HCT116 (cell line): ENCODE measurements at regions not wholly inside any gene's neighbourhood (a gene's known extent, or its start where the extent isn't known, plus 50 kb on each side); places are given as distances from the start of the nearest gene placed in this dataset.

Source experiments
- EZH2phosphoT487 ChIP-seq: fragments of 200-600 bp; IDR thresholded peaks from 2 replicates; pipeline ENCODE4 v1.6.1; 2018; ENCODE audit warnings: antibody characterized with exemption, borderline replicate concordance
- POLR2A ChIP-seq: IDR thresholded peaks from 2 replicates; pipeline ENCODE4 v1.7.0; 2011; ENCODE audit warnings: borderline replicate concordance; ENCODE audit not compliant: insufficient read depth, insufficient read length; ENCODE audit errors: extremely low read depth
- POLR2AphosphoS5 ChIP-seq: IDR thresholded peaks from 2 replicates; pipeline ENCODE4 v1.6.1; 2011; ENCODE audit warnings: mild to moderate bottlenecking, low read depth, low read length, moderate library complexity
- RAD21 ChIP-seq: IDR thresholded peaks from 2 replicates; pipeline ENCODE4 v1.6.1; 2012; ENCODE audit warnings: low read depth, mild to moderate bottlenecking
- TCF7L2 ChIP-seq: IDR thresholded peaks from 2 replicates; pipeline ENCODE4 v1.7.0; 2011; ENCODE audit warnings: borderline replicate concordance, inconsistent platforms; ENCODE audit not compliant: insufficient read depth, insufficient read length; ENCODE audit errors: extremely low read depth
- YY1 ChIP-seq: IDR thresholded peaks from 2 replicates; pipeline ENCODE4 v1.6.1; 2011; ENCODE audit warnings: low read length, low read depth, moderate library complexity, mild to moderate bottlenecking; ENCODE audit not compliant: insufficient replicate concordance; ENCODE audit errors: extremely low read depth
- ZFX ChIP-seq: fragments of 450-650 bp; IDR thresholded peaks from 2 replicates; pipeline ENCODE4 v1.6.1; 2017
- TF ChIP-seq, protein P1 (sequence below), 3 experiments: fragments of 200-600 bp in 1 of 3; sonication (generic) in 1 of 3; IDR thresholded peaks in 2 of 3; conservative IDR thresholded peaks in 1 of 3; 2 replicates each; pipeline ENCODE4 v1.5.1; 2012 to 2017; ENCODE audit warnings: low read depth in 2 of 3, low read length in 2 of 3, antibody characterized with exemption in 1 of 3, borderline replicate concordance in 1 of 3, control low read depth in 1 of 3, mild to moderate bottlenecking in 1 of 3, mixed read lengths in 1 of 3, mixed run types in 1 of 3, moderate library complexity in 1 of 3; ENCODE audit not compliant: insufficient read depth in 1 of 3
- TF ChIP-seq, protein P2 (sequence below): IDR thresholded peaks from 2 replicates; pipeline ENCODE4 v1.6.1; 2012; ENCODE audit warnings: low read depth
- TF ChIP-seq, protein P3 (sequence below): IDR thresholded peaks from 2 replicates; pipeline ENCODE4 v1.6.1; 2012
- TF ChIP-seq, protein P4 (sequence below): IDR thresholded peaks from 2 replicates; pipeline ENCODE4 v1.6.1; 2012

DNA sequence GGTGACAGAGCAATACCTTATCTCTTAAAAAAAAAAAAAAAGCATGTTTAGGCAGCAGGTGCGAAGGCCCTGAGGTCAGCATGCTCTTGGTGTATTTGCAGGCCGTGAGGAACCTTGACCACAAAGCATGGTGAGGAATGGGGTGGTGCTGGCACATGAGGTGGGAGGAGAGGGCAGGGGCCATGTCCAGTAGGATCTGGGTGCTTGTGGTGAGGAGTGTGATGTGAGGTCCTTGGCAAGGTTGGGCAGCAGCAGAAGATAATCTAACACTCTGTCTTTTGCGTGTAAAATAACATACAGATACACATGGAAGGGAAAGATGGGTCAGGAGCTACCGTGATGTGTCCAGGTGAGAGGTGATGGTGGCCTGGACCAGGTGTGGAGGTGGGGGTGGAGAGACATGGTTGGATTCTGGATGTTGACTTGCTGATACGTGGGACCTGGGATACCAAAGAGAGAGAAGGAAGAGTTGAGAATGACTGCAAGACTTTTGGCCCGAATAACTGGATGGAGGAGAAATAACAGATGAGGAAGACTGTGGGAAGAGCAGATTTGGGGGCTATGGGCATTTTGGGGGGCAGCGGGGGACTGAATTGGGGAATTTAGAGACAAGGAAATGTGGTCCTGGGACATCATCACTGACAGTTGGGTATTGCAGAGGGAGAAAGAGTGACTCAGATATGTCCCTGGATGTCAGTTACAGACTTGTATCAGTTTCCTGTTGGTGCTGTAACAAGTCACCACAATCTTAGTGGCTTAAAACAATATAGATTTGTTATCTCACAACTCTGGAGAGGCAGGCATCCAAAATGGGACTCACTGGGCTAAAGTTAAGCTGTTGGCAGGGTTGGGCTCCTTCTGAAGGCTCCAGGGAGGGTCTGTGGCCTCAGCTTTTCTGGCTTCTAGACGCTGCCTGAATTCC, 274.9 kb downstream of the HAPSTR1 start:
- TF ChIP-seq, protein P1, sequence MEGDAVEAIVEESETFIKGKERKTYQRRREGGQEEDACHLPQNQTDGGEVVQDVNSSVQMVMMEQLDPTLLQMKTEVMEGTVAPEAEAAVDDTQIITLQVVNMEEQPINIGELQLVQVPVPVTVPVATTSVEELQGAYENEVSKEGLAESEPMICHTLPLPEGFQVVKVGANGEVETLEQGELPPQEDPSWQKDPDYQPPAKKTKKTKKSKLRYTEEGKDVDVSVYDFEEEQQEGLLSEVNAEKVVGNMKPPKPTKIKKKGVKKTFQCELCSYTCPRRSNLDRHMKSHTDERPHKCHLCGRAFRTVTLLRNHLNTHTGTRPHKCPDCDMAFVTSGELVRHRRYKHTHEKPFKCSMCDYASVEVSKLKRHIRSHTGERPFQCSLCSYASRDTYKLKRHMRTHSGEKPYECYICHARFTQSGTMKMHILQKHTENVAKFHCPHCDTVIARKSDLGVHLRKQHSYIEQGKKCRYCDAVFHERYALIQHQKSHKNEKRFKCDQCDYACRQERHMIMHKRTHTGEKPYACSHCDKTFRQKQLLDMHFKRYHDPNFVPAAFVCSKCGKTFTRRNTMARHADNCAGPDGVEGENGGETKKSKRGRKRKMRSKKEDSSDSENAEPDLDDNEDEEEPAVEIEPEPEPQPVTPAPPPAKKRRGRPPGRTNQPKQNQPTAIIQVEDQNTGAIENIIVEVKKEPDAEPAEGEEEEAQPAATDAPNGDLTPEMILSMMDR (IDR thresholded peaks at IDR 0.05 in 2 of 3, conservative IDR thresholded peaks at IDR 0.05 in 1 of 3; ENCODE audit: borderline replicate concordance in 1 of 3, insufficient read depth in 1 of 3, low read depth in 2 of 3, low read length in 2 of 3) = no peak
- TF ChIP-seq TCF7L2 (no peak), POLR2A (no peak), POLR2AphosphoS5 (no peak), YY1 (no peak), RAD21 (no peak), ZFX (no peak), EZH2phosphoT487 (no peak)
- TF ChIP-seq, protein P2, sequence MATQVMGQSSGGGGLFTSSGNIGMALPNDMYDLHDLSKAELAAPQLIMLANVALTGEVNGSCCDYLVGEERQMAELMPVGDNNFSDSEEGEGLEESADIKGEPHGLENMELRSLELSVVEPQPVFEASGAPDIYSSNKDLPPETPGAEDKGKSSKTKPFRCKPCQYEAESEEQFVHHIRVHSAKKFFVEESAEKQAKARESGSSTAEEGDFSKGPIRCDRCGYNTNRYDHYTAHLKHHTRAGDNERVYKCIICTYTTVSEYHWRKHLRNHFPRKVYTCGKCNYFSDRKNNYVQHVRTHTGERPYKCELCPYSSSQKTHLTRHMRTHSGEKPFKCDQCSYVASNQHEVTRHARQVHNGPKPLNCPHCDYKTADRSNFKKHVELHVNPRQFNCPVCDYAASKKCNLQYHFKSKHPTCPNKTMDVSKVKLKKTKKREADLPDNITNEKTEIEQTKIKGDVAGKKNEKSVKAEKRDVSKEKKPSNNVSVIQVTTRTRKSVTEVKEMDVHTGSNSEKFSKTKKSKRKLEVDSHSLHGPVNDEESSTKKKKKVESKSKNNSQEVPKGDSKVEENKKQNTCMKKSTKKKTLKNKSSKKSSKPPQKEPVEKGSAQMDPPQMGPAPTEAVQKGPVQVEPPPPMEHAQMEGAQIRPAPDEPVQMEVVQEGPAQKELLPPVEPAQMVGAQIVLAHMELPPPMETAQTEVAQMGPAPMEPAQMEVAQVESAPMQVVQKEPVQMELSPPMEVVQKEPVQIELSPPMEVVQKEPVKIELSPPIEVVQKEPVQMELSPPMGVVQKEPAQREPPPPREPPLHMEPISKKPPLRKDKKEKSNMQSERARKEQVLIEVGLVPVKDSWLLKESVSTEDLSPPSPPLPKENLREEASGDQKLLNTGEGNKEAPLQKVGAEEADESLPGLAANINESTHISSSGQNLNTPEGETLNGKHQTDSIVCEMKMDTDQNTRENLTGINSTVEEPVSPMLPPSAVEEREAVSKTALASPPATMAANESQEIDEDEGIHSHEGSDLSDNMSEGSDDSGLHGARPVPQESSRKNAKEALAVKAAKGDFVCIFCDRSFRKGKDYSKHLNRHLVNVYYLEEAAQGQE = no peak
- TF ChIP-seq, protein P3, sequence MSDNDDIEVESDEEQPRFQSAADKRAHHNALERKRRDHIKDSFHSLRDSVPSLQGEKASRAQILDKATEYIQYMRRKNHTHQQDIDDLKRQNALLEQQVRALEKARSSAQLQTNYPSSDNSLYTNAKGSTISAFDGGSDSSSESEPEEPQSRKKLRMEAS = no peak
- TF ChIP-seq, protein P4, sequence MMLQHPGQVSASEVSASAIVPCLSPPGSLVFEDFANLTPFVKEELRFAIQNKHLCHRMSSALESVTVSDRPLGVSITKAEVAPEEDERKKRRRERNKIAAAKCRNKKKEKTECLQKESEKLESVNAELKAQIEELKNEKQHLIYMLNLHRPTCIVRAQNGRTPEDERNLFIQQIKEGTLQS = no peak
